NCI-H774 (cell line): ENCODE measurements at regions not wholly inside any gene's neighbourhood (a gene's known extent, or its start where the extent isn't known, plus 50 kb on each side); places are given as distances from the start of the nearest gene placed in this dataset.

Experiments used
- DNase-seq: peaks from one replicate; lab custom pipeline; 2025; lab: John Stamatoyannopoulos, UW

DNA sequence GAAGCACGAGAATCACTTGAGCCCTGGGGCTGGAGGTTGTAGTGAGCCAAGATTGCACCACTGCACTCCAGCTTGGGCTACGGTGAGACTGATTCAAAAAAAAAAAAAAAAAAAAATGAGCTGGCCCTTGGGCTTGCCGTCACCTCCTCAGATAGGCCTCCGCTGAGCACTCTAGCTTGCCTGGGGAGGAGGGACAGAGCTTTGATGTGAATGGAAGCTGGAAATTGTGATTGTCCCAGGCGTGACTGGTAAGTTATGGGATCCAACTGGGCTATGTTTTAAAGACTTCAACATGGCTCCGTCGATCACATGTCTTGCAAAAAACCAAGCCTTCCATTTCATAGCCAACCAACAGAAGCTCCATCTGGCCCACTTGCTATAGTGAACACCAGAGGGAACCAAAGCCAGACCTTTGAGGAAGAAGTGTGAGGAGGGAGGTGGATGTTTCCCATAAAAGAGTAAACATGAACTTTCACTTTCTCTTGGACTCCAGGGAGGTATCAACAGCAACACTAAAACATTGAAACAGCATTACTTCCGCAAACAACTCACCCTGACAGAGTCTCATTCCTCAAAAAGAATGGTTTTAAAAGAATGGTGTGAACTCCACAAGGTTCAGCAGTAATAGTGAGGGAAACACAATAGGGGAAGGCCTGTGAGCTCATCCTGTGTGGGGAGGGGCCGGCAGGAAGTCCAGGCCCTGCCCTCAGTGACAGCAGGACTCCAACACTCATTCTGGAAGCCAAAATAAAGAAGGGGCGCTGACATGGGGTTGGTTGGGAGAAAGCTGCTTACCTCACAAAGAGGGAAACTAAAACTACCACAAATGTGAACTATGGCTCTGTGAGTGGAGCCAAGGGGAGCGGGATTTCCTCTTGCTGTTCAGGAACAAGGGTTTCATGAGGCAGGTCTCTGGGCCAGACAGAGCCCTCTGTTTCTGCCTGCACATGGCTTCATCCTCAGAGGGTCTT, 59.2 kb upstream of the IL12A start:
- no peak for DNase-seq

DNA sequence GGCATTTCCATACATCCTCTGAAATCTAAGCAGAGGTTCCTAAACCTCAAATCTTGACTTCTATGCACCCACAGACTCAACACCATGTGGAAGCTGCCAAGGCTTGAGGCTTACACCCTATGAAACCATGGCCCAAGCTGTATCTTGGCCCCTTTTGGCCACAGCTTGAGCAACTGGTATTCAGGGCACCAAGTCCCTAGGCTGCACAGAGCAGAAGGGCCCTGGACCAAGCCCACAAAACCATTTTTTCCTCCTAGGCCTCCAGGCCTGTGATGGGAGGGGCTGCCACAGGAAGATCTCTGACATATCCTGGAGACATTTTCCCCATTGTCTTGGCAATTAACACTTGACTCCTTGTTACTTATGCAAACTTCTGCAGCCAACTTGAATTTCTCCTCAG, 54.4 kb upstream of the IL12A start:
- no peak for DNase-seq

GRCh38 chr3:159936541-159936940, 52.1 kb upstream of the IL12A start:
- no peak for DNase-seq

DNA sequence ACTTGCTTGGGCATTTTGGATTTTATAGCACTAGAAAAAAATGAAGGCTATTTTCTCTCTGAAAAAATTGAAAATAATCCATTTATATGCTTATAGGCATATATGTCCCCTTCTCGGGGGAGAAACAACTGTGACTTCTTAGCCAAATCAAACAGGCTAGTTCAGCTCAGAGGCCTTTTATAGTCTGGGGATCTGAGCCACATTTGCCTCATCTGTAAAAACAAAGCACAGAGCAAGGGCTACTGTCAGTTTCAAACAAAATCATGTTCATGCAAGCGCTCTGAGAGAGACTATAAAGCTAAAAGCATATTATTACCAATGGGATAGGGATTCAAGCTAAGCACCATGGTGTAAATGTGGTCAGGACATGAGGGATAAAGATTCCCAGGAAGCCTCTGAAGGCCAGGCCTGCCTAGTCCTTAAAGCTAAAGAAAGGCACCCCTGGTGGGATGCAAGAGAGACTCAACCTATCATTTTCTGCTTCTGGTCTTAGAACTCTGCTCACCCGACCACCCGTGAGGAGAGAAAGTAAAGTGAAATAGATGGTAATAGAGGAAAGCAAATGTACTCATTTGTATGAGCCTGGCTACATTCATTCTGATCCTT, 51.0 kb upstream of the IL12A start:
- no peak for DNase-seq

- DNase-seq = no peak
Observed at GRCh38 chr3:159938714-159939113, 49.9 kb upstream of the IL12A start.
